ENCODE measurements at regions not wholly inside any gene's neighbourhood (a gene's known extent, or its start where the extent isn't known, plus 50 kb on each side); places are given as distances from the start of the nearest gene placed in this dataset.

DNA sequence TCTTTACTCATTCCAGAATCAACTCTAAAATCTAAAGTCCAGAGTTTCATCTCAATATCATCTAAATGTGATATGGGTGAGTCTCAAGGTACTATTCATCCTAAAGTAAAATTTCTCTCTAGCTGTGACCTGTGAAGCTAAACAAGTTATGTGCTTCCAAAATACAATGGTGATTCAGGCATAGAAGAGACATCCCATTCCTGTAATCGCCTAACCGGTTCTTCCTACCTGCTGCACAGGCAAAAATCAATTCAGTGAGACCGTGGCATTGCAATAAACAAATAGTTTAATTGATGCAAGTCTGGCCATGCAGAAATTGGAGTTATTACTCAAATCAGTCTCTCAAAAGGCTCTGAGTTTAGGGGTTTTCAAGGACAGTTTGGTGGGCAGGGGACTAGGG, 232.8 kb downstream of the UBE3D start:
- TF ChIP-seq, protein P1, sequence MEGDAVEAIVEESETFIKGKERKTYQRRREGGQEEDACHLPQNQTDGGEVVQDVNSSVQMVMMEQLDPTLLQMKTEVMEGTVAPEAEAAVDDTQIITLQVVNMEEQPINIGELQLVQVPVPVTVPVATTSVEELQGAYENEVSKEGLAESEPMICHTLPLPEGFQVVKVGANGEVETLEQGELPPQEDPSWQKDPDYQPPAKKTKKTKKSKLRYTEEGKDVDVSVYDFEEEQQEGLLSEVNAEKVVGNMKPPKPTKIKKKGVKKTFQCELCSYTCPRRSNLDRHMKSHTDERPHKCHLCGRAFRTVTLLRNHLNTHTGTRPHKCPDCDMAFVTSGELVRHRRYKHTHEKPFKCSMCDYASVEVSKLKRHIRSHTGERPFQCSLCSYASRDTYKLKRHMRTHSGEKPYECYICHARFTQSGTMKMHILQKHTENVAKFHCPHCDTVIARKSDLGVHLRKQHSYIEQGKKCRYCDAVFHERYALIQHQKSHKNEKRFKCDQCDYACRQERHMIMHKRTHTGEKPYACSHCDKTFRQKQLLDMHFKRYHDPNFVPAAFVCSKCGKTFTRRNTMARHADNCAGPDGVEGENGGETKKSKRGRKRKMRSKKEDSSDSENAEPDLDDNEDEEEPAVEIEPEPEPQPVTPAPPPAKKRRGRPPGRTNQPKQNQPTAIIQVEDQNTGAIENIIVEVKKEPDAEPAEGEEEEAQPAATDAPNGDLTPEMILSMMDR (IDR thresholded peaks at IDR 0.05): no peak
- TF ChIP-seq POLR2A (IDR thresholded peaks at IDR 0.05): no peak
